H9 (cell line): ENCODE measurements at regions not wholly inside any gene's neighbourhood (a gene's known extent, or its start where the extent isn't known, plus 50 kb on each side); places are given as distances from the start of the nearest gene placed in this dataset.

Experiments used
- DNase-seq: peaks from one replicate; pipeline ENCODE4 v3.0.0-alpha.2; 2017
- H2AFZ ChIP-seq: one replicate; pipeline ENCODE4 v1.6.1; 2013; ENCODE audit warnings: mild to moderate bottlenecking, low read length, control low read depth, moderate library complexity
- H2AK5ac ChIP-seq: 2 replicates; pipeline ENCODE4 v1.6.1; 2013; ENCODE audit warnings: low read length, control low read depth, mixed read lengths; ENCODE audit not compliant: insufficient read length
- H2BK120ac ChIP-seq: one replicate; pipeline ENCODE4 v1.6.1; 2013; ENCODE audit warnings: low read depth, mild to moderate bottlenecking, low read length, control low read depth, inconsistent platforms; ENCODE audit not compliant: poor library complexity, severe bottlenecking
- H2BK12ac ChIP-seq: 2 replicates; pipeline ENCODE4 v1.6.1; 2013; ENCODE audit warnings: low read length, control low read depth, mixed read lengths, low read depth; ENCODE audit not compliant: insufficient read length
- H2BK15ac ChIP-seq: 2 replicates; pipeline ENCODE4 v1.6.1; 2013; ENCODE audit warnings: low read depth, low read length, control low read depth
- H2BK20ac ChIP-seq: one replicate; pipeline ENCODE4 v1.6.1; 2013; ENCODE audit warnings: low read depth, mild to moderate bottlenecking, low read length, control low read depth, inconsistent platforms; ENCODE audit not compliant: poor library complexity, severe bottlenecking
- H2BK5ac ChIP-seq: 2 replicates; pipeline ENCODE4 v1.6.1; 2013; ENCODE audit warnings: low read length, control low read depth, mixed read lengths; ENCODE audit not compliant: insufficient read length
- H3K14ac ChIP-seq: 2 replicates; pipeline ENCODE4 v1.6.1; 2013; ENCODE audit warnings: low read length, control low read depth; ENCODE audit not compliant: insufficient read depth
- H3K18ac ChIP-seq: 2 replicates; pipeline ENCODE4 v1.6.1; 2013; ENCODE audit warnings: low read depth, mild to moderate bottlenecking, mixed read lengths, low read length, control low read depth; ENCODE audit not compliant: insufficient read length
- H3K23ac ChIP-seq: 2 replicates; pipeline ENCODE4 v1.6.1; 2013; ENCODE audit warnings: low read length, control low read depth, mixed read lengths, low read depth; ENCODE audit not compliant: insufficient read length
- H3K23me2 ChIP-seq: 2 replicates; pipeline ENCODE4 v1.6.1; 2013; ENCODE audit warnings: low read depth, mild to moderate bottlenecking, mixed read lengths, low read length, control low read depth; ENCODE audit not compliant: insufficient read length, poor library complexity, severe bottlenecking
- H3K27ac ChIP-seq: 2 replicates; pipeline ENCODE4 v1.5.1; 2013; ENCODE audit warnings: low read length, control low read depth, mixed read lengths, low read depth; ENCODE audit not compliant: insufficient read length
- H3K27me3 ChIP-seq: 2 replicates; pipeline ENCODE4 v1.6.1; 2013; ENCODE audit warnings: low read length, control low read depth, inconsistent platforms; ENCODE audit not compliant: insufficient read depth
- H3K4ac ChIP-seq: 2 replicates; pipeline ENCODE4 v1.6.1; 2013; ENCODE audit warnings: low read depth, mild to moderate bottlenecking, control low read depth, inconsistent platforms, low read length, moderate library complexity
- H3K4me1 ChIP-seq: 2 replicates; pipeline ENCODE4 v1.6.1; 2013; ENCODE audit warnings: low read length, control low read depth, inconsistent platforms; ENCODE audit not compliant: insufficient read depth
- H3K4me2 ChIP-seq: 2 replicates; pipeline ENCODE4 v1.6.1; 2013; ENCODE audit warnings: low read length, control low read depth, mixed read lengths; ENCODE audit not compliant: insufficient read length, insufficient read depth
- H3K56ac ChIP-seq: 2 replicates; pipeline ENCODE4 v1.6.1; 2013; ENCODE audit warnings: low read depth, mild to moderate bottlenecking, mixed read lengths, low read length, control low read depth; ENCODE audit not compliant: insufficient read length
- H3K79me1 ChIP-seq: 2 replicates; pipeline ENCODE4 v1.6.1; 2013; ENCODE audit warnings: low read depth, mild to moderate bottlenecking, moderate library complexity, low read length, control low read depth, inconsistent platforms; ENCODE audit not compliant: insufficient read depth, poor library complexity, severe bottlenecking
- H3K79me2 ChIP-seq: 2 replicates; pipeline ENCODE4 v1.6.1; 2013; ENCODE audit warnings: low read length, control low read depth, inconsistent platforms; ENCODE audit not compliant: insufficient read depth
- H3K9ac ChIP-seq: 2 replicates; pipeline ENCODE4 v1.6.1; 2013; ENCODE audit warnings: low read length, control low read depth, mixed read lengths; ENCODE audit not compliant: insufficient read length; ENCODE audit errors: extremely low read depth
- H3K9me3 ChIP-seq: one replicate; pipeline ENCODE4 v1.6.1; 2013; ENCODE audit warnings: low read depth, low read length, inconsistent platforms; ENCODE audit not compliant: control insufficient read depth
- H3T11ph ChIP-seq: one replicate; pipeline ENCODE4 v1.6.1; 2013; ENCODE audit warnings: mild to moderate bottlenecking, low read length, control low read depth, inconsistent platforms
- H4K20me1 ChIP-seq: one replicate; pipeline ENCODE4 v1.6.1; 2013; ENCODE audit not compliant: control insufficient read depth, insufficient read length, insufficient read depth
- H4K5ac ChIP-seq: 2 replicates; pipeline ENCODE4 v1.6.1; 2013; ENCODE audit warnings: low read depth, mild to moderate bottlenecking, mixed read lengths, low read length, control low read depth; ENCODE audit not compliant: insufficient read length
- H4K8ac ChIP-seq: replicated peaks from 2 replicates; pipeline ENCODE4 v1.6.1; 2013; ENCODE audit warnings: low read length, control low read depth, mixed read lengths, low read depth; ENCODE audit not compliant: insufficient read length
- H4K91ac ChIP-seq: 2 replicates; pipeline ENCODE4 v1.6.1; 2013; ENCODE audit warnings: low read depth, mild to moderate bottlenecking, moderate library complexity, mixed read lengths, low read length, control low read depth; ENCODE audit not compliant: insufficient read length
- H3K27ac Mint-ChIP-seq, 3 experiments: 2 replicates in 2 of 3; 3 replicates in 1 of 3; pipeline ENCODE4 v1.8.0; 2020 to 2021; ENCODE audit warnings: mixed read lengths in 3 of 3, mild to moderate bottlenecking in 1 of 3, moderate library complexity in 1 of 3
- H3K27me3 Mint-ChIP-seq: 2 replicates; pipeline ENCODE4 v1.8.0; 2021; ENCODE audit warnings: low read depth, mild to moderate bottlenecking, moderate library complexity, mixed read lengths
- H3K36me3 Mint-ChIP-seq, 3 experiments: 2 replicates in 2 of 3; 3 replicates in 1 of 3; pipeline ENCODE4 v1.8.0; 2020 to 2021; ENCODE audit warnings: low read depth in 3 of 3, mixed read lengths in 3 of 3; ENCODE audit not compliant: insufficient read depth in 1 of 3
- H3K4me1 Mint-ChIP-seq, 2 experiments: 2 replicates each; pipeline ENCODE4 v1.8.0; 2020; ENCODE audit warnings: mixed read lengths in 2 of 2
- H3K4me3 Mint-ChIP-seq, 2 experiments: 2 replicates in 1 of 2; 3 replicates in 1 of 2; pipeline ENCODE4 v1.8.0; 2020 to 2021; ENCODE audit warnings: mild to moderate bottlenecking in 2 of 2, mixed read lengths in 2 of 2, moderate library complexity in 1 of 2
- H3K9me3 Mint-ChIP-seq, 2 experiments: 2 replicates in 1 of 2; 3 replicates in 1 of 2; pipeline ENCODE4 v1.8.0; 2020; ENCODE audit warnings: mild to moderate bottlenecking in 2 of 2, mixed read lengths in 2 of 2, moderate library complexity in 1 of 2
- CTCF ChIP-seq: fragments of 200-600 bp; sonication (generic); conservative IDR thresholded peaks from 3 replicates; pipeline ENCODE4 v1.8.0; 2021; ENCODE audit warnings: antibody characterized with exemption, mild to moderate bottlenecking
- WGBS: extraction: QIAGEN DNeasy Blood & Tissue Kit; methylation state at CpG from one replicate; pipeline ENCODE4 v1.1.7; 2013; ENCODE audit warnings: missing lambda C conversion rate, low lambda C conversion rate, mixed read lengths; ENCODE audit not compliant: insufficient read length; ENCODE audit errors: extremely low coverage; 5-methylcytosine and 5-hydroxymethylcytosine counted together

- no peak overlapping the region for H2BK20ac ChIP-seq
- H3K27me3 Mint-ChIP-seq = no peaks in the 10 kb centered on the region; the same call in 1 of the 2 replicates
- no peak for DNase-seq
- no peak overlapping the region for H3K23ac ChIP-seq
- TF ChIP-seq CTCF = no peak
- H3K79me1 ChIP-seq = no peaks in the 10 kb centered on the region
- no peaks in the 10 kb centered on the region for H3K23me2 ChIP-seq
- no peak overlapping the region for H2AFZ ChIP-seq
- H3K36me3 Mint-ChIP-seq = no peaks in the 10 kb centered on the region; a peak in 1 of 7 replicates
- no peak overlapping the region for H2AK5ac ChIP-seq
- no peaks in the 10 kb centered on the region for H3K4me1 Mint-ChIP-seq
- no peaks in the 10 kb centered on the region for H3K79me2 ChIP-seq
- H2BK12ac ChIP-seq = no peak overlapping the region
- H3K9ac ChIP-seq = no peak overlapping the region
- H3K4ac ChIP-seq = no peak overlapping the region
- H3T11ph ChIP-seq = no peak overlapping the region
- H3K27ac ChIP-seq = no peak overlapping the region
- H3K56ac ChIP-seq = no peak overlapping the region
- H3K4me3 Mint-ChIP-seq = no peak overlapping the region
- no peaks in the 10 kb centered on the region for H3K27me3 ChIP-seq
- no peaks in the 10 kb centered on the region for H3K4me1 ChIP-seq
- no peak overlapping the region for H3K4me2 ChIP-seq
- H4K91ac ChIP-seq = no peak overlapping the region
- WGBS = no CpG with 5 or more reads among the region's 6 CpGs
- no peaks in the 10 kb centered on the region for H4K20me1 ChIP-seq
- H2BK15ac ChIP-seq = no peak overlapping the region
- H3K18ac ChIP-seq = no peak overlapping the region
- H2BK5ac ChIP-seq = no peak overlapping the region
- no peak overlapping the region for H4K8ac ChIP-seq
- no peak overlapping the region for H3K27ac Mint-ChIP-seq
- 0 out of 5 replicates have a peak, but pooled peaks cover 0 to 5% of the 10 kb centered on the region in 2 experiments for H3K9me3 Mint-ChIP-seq
- no peak overlapping the region for H3K14ac ChIP-seq
- H2BK120ac ChIP-seq = no peak overlapping the region
- peaks cover 9% of the 10 kb centered on the region for H3K9me3 ChIP-seq
- no peak overlapping the region for H4K5ac ChIP-seq
Measured at GRCh38 chr18:77397056-77397455, 147.4 kb downstream of the GALR1 start.
